Mammary epithelial cell (primary cell): ENCODE measurements at regions not wholly inside any gene's neighbourhood (a gene's known extent, or its start where the extent isn't known, plus 50 kb on each side); places are given as distances from the start of the nearest gene placed in this dataset.

Source experiments
- CTCF ChIP-seq, 2 donors: IDR thresholded peaks in 1 of 2; conservative IDR thresholded peaks in 1 of 2; 2 replicates each; pipeline ENCODE4 v1.5.1; 2011 to 2012; ENCODE audit warnings: inconsistent platforms in 2 of 2, low read length in 2 of 2, mild to moderate bottlenecking in 2 of 2, control low read depth in 1 of 2, low read depth in 1 of 2; ENCODE audit not compliant: insufficient read depth in 1 of 2; ENCODE audit errors: extremely low read depth in 1 of 2
- EZH2 ChIP-seq: IDR thresholded peaks from 2 replicates; pipeline ENCODE4 v1.6.1; 2012; ENCODE audit warnings: low read length, inconsistent platforms, borderline replicate concordance

DNA sequence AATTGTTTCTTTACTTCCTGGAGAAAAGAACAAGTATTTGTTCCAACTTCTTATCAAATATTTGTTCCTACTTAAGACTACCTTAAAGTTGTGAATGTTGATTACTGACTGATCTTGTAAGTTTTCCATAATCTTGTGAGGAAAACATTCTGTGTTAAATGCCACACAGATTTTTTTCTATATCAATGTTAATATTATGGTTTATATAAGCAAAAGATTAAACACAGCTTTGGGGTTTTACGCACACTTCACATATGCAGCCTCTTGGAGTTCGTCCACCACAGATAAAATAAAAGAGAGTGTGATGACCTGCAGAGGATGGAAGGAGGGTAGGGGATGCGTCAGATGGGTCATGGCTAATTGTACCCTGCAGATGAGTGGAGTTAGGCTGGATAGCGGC is 780.0 kb upstream of the SALL3 start:
- TF ChIP-seq CTCF (conservative IDR thresholded peaks at IDR 0.05 in 1 of 2, IDR thresholded peaks at IDR 0.05 in 1 of 2; ENCODE audit: extremely low read depth in 1 of 2, insufficient read depth in 1 of 2, low read depth in 1 of 2, low read length in 2 of 2), result no peak
- TF ChIP-seq EZH2, result no peak
